Uterus (tissue), 2 donors: ENCODE measurements at regions not wholly inside any gene's neighbourhood (a gene's known extent, or its start where the extent isn't known, plus 50 kb on each side); places are given as distances from the start of the nearest gene placed in this dataset.

Experiments used
- POLR2A ChIP-seq, 2 donors: fragments of 450-650 bp; IDR thresholded peaks; one replicate each; pipeline ENCODE4 v1.6.1; 2016; ENCODE audit warnings: antibody characterized with exemption in 2 of 2, mild to moderate bottlenecking in 1 of 2, moderate library complexity in 1 of 2
- TF ChIP-seq, protein P1 (sequence below), 4 experiments: fragments of 200-600 bp in 2 of 4; fragments of 450-650 bp in 2 of 4; sonication (generic) in 2 of 4; IDR thresholded peaks; one replicate each; pipeline ENCODE4 v1.5.1; 2016 to 2019; ENCODE audit warnings: antibody characterized with exemption in 4 of 4, mild to moderate bottlenecking in 2 of 4, moderate library complexity in 1 of 4

DNA sequence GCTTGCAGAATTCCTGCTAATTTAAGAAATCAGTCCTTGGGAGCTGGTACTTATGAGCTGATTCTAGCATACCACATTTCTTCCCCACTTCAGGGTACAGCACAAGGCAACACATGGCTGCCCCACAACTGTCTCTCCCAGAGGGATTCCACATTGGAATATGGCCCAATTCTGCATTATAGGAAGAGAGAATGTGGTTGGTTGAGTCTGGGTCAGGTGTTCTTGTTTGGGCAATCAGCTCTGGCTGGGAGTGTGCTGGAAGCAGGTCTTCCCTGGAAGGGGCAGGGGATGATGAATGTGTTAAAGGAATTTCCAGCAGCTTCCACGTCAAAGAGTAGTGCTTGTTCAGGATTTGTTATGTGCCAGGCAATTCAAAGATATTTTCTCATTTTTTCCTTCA, 95.7 kb downstream of the BUB3 start:
- TF ChIP-seq, protein P1, sequence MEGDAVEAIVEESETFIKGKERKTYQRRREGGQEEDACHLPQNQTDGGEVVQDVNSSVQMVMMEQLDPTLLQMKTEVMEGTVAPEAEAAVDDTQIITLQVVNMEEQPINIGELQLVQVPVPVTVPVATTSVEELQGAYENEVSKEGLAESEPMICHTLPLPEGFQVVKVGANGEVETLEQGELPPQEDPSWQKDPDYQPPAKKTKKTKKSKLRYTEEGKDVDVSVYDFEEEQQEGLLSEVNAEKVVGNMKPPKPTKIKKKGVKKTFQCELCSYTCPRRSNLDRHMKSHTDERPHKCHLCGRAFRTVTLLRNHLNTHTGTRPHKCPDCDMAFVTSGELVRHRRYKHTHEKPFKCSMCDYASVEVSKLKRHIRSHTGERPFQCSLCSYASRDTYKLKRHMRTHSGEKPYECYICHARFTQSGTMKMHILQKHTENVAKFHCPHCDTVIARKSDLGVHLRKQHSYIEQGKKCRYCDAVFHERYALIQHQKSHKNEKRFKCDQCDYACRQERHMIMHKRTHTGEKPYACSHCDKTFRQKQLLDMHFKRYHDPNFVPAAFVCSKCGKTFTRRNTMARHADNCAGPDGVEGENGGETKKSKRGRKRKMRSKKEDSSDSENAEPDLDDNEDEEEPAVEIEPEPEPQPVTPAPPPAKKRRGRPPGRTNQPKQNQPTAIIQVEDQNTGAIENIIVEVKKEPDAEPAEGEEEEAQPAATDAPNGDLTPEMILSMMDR (IDR thresholded peaks at IDR 0.05) = no peak
- no peak for TF ChIP-seq POLR2A (IDR thresholded peaks at IDR 0.05)
